HG02840 (cell line): ENCODE measurements at regions not wholly inside any gene's neighbourhood (a gene's known extent, or its start where the extent isn't known, plus 50 kb on each side); places are given as distances from the start of the nearest gene placed in this dataset.
"Not testable (repeated sequence)": the region's sequence is repeated elsewhere in the genome, so short reads cannot be mapped to it uniquely, and the experiment has no call there.

Experiments used
- ATAC-seq: cut with Tn5 transposase; IDR thresholded peaks from one replicate; pipeline ENCODE4 v1.9.1; 2021; ENCODE audit warnings: mild to moderate bottlenecking, moderate library complexity, moderate number of reproducible peaks; ENCODE audit not compliant: unreplicated experiment, low FRiP score

DNA sequence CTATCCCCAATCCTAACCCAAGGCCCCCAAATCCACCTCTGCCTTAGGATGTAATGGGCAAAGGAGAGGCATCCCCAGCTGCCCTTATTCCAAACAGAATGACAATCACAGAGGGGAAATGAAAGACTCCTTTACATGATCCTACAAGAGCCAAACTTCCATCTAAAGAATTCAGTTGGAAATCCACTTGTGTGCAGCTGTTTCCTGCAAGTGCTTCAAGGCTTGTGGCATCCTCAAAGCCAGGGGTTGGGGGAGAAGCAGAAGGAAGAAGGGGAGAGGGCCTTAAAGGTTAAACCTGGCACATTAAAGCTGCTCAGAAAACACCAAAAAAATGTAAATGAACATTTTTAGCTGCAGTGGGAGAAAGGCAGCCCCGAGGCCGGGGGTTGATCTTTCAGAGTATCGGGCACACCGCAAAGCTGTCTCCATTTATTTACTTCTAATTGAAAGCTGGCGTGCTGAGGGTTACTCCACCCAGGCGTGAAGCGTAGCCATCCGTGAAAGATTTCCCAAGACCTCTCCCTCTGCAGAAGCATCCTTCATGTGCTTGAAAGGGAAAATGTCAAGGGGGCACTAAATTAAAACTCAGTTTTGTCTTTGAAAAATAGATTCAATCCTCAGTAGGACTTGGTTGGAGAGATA lies 217.8 kb downstream of the SHQ1 start:
- ATAC-seq = no peak

DNA sequence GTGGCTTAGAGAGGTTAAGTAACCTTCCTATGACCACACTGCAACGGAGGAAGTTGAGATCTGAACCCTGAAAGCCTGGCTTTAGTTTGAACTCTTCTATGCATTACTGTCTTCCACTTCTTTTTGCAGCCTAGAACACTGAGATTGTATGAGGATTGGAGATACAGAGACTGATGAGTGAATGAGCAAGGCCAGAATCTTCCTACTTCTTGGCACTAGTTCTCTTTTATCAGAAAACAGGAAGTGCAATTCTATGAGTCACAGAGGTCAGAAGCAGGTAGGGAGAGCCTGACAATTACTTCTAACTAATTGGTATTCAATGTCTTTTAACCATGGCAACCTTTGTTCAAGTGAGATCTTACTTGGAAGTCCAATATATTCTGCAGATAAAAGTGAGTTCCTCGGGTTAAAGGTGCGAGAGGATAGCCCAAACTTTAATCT lies 219.0 kb downstream of the SHQ1 start:
- ATAC-seq = no peak

DNA sequence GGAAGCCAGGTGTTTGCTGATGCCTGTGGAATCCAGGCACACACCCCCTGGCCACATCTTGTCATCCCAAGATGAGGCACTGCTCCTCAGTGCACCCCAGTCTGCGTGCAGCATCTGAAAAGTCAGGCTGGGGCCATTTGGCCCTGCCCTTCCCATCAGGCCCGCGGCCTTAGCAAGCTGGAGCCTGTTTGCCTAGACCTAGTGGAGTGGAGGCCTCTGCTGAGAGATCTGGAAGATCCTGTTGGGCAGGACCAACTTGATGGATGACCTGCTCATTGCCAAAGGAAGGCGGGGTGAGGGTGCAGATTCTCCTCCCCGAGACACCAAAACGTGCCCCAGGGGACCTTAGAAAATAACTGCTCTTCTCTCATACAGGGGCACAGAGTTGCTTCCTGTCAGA lies 220.2 kb downstream of the SHQ1 start:
- no peak for ATAC-seq

DNA sequence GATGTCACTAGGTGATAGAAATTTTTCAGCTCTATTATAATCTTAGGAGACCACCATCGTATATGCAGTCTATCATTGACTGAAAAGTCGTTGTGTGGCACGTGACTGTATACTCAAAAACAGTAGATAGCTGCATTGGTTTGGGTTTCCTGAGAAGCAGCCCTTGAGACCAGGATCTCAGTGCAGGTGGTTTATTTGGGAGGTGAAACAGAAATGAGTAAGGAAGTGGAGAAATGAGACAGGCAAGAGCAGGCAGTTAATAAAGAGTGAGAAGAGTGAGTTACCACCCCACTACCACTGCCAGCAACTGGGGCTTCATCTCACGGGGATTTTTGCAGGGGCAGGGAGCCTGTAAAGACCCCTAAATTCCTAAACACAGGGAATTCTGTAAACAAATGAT lies 221.0 kb downstream of the SHQ1 start:
- no peak for ATAC-seq

DNA sequence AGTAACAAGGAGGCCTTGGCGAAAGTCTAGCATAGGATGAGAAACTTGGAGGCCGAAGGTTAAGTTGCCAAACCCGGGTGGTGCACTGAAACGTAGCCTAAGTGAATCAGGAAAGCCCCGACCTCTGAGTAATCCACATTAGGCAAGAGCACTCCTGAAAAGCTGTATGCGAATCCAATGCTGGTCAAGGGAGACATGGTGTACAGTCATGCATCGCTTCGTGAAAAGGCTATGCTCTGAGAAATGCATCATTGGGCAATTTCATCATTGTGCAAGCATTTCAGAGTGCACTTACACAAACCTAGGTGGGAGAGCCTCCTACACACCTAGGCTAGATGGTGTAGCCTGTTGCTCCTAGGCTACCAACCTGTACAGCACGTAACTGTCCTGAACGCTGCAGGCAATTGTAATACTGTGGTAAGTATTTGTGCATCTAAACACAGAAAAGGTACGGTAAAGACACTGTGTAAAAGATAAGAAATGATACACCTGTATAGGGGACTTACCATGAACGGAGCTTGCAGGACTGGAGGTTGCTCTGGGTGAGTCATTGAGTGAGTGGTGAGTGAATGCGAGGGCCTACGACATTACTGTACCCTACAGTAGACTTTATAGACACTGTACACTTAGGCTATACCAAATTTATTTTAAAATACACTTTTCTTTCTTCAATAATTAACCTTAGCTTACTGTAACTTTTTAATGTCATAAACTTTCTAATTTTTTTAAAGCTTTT lies 222.5 kb downstream of the SHQ1 start:
- no peak for ATAC-seq

DNA sequence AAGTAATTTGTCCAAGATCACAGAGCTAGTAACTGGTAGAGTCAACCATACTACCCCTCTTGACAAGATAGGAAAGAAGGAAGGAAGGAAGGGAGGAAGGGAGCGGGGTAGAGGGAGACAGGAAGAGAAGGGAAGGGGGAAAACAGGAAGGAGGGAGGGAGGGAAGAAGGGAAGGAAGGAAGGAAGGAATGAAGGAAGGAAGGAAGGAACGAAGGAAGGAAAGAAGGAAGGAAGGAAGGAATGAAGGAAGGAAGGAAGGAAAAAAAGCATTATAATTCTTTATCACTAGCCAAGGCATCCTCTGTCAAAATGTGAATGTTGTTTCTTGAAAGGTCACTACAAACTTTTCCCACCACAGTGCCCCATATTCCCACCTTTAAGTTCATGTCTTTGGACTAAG lies 223.6 kb downstream of the SHQ1 start:
- ATAC-seq = no peak

DNA sequence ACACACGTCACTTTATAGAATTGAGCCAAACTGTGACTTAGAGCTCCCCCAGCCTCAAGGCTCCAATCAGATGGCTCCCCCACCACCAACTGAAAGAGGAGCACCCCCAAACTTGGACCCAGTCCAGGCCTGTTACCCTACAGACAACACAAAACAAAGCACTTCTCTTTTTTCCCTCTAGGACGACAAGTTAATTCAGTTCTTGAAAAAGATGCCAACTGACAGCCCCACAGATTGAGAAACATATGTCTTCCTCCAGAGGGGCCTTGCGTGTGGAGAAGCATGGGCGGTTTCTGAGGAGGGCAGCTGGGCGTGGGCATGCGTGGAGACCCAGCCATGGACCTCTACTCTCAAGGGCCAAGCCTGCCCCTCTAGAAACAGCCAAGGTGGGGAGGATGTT lies 229.5 kb downstream of the SHQ1 start:
- ATAC-seq = no peak

DNA sequence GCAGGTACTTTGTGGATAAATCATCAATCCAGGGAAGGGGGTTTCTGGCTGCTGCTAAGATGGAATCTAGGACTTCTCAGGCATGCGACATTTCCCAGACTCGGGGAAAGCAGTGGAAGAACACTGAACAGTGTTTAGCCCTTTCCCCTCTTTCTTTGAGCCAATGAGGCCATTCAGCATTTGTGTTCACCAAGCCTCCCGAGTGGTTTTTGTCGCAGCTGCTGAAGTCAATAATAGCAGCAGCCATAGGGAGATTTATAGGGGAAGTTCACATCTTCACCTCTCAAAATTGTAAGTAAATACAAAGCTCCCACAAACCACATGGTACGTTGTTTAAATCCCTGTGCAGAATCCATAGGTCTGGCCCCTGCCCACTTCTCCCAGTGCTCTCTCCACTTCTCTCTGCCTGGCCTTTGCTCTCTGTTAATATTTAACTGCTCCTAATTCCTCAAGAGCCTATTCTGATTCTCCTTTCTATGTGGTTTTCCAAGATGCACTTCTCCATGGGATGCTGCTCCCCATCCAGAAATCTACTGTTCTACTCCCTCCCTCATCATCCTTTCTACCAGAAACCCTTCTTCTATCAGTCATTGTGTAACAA lies 230.7 kb downstream of the SHQ1 start:
- ATAC-seq = no peak

DNA sequence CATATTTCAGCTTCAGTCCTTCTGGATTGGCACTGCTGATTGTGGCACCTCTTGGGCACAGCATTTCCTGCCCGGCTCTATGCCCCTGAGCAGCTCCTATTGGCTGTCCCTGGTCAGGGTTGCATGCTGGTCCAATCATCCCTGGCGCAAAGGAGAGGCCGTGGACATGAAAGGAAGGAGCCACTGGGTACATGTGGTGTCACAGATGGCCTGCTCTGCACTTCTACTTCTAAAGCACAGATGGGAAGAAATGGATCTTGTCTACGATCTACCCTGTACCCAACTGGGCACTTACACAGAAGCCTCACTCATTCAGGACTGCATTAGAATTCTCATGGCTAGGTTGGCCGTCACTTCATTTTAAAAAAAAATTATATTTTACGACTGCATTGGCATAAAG lies 232.5 kb downstream of the SHQ1 start:
- ATAC-seq = no peak

DNA sequence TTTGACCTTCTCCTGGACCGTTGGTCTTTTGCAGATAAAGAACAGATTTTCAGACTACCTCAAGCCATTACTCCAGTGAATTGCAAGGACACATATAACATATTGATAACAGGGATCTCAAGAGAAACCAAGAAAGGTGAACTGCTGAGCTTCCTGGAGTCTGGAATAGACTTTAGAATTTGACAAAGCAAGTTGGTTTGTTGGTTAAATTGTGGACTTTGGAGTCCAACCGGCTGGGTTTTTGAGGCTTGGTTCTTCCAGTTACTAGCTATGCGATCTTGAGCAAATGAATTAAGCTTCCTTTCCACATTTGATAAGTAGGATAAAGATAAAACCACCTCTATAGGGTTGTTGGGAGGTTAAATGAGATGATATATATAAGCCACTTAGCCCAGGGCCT lies 233.1 kb downstream of the SHQ1 start:
- ATAC-seq = no peak

DNA sequence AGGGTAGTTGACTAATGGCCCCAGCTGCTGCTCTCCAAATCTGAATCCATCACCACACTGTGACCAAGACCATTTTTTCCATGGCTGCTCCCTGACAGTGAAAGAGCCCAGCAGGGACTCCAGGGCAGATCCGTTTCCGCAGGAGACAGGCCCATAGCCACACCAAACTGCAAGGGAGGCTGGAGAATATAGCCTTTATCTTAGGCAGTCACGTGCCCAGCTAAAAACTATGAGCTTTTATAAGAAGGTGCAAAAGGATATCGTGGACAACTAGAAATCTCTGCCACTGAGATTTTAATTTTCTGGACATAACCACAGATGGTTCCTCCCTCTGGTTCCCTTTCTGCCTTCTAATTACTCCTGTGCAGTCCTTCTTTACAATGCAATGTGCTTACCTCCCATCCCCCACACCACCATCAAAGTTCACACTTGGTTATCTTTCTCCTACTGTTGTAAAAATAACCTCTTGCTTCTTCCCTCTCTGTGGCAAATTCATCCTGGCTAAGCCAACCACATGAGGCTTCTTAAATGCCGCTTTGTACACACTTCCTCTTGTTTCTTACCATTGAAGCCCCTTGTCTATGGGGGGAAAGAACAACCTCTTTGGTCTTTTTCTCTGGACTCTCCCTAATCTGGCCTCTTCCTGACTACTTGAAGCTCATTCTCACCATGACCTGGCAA lies 233.7 kb downstream of the SHQ1 start:
- no peak for ATAC-seq

DNA sequence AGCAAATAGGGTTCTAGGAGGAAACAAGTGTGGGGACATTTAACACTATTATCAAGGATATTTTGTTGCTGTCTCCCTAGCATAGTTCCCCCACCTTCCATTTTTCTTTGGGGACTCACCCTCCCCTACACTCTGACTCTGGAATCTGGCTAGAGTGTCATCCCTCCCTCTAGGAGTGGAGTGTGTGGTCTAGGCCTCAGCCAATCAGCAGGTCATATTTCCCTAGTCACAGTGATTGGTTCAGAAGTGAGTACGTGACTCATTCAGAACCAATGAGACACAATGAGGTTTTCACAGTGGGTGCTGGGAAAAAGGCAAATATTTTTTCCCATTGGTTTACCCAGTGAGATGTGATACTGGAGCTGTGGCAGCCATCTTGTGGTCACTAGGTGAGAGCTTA lies 234.4 kb downstream of the SHQ1 start:
- ATAC-seq = no peak

DNA sequence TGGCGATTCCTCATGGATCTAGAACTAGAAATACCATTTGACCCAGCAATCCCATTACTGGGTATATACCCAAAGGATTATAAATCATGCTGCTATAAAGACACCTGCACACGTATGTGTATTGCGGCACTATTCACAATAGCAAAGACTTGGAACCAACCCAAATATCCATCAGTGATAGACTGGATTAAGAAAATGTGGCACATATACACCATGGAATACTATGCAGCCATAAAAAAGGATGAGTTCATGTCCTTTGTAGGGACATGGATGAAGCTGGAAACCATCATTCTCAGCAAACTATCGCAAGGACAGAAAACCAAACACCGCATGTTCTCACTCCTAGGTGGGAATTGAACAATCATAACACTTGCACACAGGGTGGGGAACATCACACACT lies 239.1 kb downstream of the SHQ1 start:
- not testable (repeated sequence) for ATAC-seq

DNA sequence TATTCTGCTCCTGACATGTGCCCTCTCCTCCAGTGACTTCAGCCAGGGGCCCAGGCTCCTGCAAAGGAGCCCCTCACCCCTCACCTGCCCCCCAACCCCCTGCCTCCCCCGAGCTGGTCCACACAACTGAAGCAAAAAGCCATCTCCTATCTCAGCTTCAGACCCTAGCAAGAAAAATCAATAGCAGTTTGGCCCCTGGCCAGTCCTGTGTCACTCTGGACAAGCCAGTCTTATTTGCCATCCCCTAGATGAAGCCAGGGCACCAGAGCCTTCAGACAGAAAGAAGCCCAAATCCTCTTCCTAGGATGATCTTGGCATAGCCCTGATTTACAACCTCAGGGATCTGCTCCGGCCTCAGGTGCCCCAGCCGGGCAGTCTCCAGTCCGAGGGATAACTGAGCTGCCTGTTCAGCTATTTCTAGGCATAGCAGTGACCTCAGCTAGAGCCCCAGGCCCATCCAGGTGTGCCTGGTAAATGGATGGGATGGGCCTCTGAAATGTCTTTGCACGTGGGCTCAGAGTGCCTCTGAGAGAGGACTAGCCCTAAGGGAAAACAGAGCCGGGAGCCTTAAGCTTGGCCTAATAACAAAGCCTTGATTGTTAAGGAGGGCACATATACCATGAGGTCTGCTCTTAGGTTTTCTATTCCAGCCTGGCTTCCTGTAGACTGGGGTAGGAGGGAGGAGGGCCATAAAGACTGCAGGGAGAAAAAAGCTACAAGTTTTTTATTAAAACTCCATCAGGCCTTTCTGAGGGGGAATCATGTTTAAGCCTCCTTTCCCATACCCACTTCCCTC lies 242.0 kb downstream of the SHQ1 start:
- no peak for ATAC-seq

DNA sequence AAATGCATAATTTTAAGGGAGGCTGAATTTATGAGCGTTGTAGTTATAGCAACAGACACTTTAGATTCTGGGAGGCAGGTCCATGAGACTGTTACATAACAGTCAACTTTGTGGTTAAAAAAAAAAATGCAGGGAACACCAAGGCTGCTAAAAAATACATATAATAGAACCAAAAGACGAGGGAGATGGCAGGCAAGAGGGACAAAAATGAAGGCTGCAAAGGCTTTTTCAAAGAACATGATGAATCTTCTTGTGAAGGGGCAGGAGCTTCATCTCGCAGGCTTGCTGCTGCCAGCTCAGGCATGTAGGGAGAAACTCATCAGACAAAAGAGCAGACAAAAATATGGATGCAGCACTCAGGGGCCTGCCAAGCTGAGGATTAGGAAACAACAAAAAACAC lies 243.9 kb downstream of the SHQ1 start:
- ATAC-seq = no peak

DNA sequence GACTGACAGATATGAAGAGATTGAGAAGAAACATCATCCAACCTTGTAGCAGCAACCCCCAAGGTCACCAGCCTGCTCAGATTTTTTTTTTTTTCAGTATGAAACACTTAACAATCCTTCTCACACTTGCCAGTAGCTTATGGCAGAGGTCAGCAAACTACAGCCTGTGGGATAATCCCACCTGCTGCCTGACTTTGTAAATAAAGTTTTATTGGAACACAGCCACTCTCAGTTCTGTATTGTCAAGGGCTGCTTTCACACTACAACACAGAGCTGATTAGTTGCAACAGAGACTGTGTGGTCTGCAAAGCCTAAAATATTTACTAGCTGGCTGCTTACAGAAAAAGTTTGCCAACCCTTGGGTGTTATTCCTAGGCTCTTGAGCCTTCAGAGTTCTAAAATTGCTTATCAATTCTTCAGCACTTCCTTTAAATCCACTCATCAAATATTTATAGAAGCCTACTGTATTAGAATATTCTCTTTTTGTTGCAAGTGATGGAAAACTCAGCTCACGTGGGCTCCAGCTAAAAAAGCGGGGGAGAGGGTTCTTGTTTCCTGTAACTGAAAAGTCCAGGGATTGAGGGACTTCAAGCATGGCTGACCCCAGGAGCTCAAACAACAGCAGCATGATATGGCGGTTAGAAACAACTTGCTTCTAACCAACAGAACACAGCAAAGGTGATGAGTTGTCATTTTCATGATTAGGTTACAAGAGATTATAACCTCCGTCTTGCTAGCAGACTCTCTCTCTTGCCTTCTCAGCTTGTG lies 246.1 kb downstream of the SHQ1 start:
- ATAC-seq = no peak

DNA sequence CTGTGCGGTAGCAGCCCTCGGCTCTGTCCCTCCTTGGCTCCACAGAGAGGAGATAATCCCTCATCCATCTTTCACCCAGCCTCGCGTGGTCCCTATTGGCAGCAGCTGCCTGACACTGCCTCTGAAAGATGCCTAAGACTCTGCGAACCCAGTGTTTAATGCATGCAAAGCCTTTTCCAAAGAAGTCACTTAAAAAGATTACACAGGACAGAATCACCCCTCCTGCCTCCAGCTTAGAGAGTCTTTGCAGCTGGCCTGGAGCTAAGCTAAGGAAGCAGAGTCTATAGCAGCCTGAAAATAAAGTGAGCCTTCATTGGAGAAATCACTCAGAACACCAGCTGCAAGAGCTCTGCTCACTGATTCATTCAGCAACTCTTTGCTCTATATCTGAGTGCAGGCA lies 247.2 kb downstream of the SHQ1 start:
- no peak for ATAC-seq

DNA sequence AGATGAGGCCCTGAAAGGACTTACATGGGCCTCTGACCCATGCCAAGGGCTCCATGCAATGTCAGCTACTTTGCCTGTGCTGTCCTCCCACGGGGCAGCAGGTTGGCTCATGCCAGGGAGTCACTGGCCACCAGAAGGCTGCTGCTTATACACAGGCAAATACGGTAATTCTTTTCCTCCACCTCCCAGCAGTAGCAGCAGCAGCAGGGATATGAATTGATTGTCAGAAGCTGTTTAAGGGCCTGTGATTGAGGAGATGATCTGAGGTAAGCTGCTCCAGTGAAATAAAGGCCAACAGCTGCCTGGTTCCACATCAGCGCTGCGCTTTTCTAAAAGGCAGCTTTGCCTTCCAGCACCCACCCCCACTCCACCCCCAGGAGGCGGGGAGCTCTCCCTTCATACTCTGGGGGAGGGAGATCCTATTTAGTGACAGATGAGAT lies 250.5 kb downstream of the SHQ1 start:
- no peak for ATAC-seq

DNA sequence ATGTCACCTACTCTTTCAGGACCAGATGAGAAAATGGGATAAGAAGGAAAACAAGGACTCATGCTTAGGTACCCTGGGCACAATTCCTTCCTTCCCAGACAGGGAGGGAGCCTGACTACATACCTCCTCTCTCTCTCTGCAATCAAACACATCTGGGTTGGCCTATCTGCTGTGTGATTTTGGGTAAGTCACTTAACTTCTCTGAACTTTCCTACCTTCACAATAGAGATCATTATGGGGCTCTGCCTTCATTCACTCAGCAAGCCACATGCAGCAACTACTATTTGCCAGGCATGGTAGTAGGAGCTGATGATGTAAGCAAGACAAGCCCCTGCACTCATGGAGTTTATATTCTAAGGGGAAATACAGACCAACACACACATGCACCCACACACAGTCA lies 251.2 kb downstream of the SHQ1 start:
- no peak for ATAC-seq
